ENCODE measurements at regions not wholly inside any gene's neighbourhood (a gene's known extent, or its start where the extent isn't known, plus 50 kb on each side); places are given as distances from the start of the nearest gene placed in this dataset.
"Not testable (repeated sequence)": the region's sequence is repeated elsewhere in the genome, so short reads cannot be mapped to it uniquely, and the experiment has no call there.

DNA sequence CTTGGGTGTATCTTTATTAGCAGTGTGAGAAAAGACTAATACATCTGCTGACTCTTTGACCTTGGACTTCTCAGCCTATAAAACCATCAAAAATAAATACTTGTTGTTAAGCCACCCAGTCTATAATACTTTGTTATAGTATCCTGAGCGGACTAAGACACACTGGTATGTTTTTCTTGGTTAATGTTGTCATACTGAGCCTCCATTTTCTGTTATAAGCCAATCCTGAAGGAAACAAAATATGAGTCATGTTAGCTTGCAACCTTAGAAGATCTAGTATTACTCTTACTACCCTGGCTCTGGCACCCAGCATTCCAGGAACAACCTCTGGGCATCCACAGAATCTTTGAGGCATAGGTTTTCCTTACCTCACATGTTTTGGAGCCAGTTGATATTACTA, 307.2 kb downstream of the FRK start:
- no peak for DNase-seq (ENCODE audit: low read depth)
- TF ChIP-seq POLR2A (IDR thresholded peaks at IDR 0.05; ENCODE audit: extremely low read depth, insufficient read length) (no peak), MAX (IDR thresholded peaks at IDR 0.05; ENCODE audit: low read depth, low read length) (no peak), MYC (IDR thresholded peaks at IDR 0.05; ENCODE audit: low read depth, low read length) (no peak), CTCF (IDR thresholded peaks at IDR 0.05; ENCODE audit: low read depth, low read length) (no peak)
- no peak overlapping the region for H3K4me3 ChIP-seq (ENCODE audit: low read depth, low read length)

DNA sequence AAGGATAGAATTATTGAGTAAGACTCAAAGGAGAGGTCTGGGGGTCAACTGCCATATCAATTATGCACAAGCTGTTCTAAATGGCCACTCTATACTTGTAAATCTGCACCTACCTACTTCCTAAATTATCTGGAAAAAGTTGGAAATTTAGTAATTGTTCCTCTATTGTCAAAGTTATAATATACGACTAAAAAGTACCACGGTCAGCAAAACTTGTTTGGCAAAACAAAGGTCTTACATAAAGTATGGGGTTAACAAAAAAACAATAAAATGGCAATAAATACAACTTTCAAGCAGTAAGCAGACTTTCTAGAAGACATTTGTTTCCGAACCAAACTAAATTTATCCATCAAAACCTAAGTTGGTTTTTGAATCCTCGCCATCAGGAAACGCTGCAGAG, 309.7 kb downstream of the FRK start:
- TF ChIP-seq MYC (IDR thresholded peaks at IDR 0.05; ENCODE audit: low read depth, low read length) (no peak), MAX (IDR thresholded peaks at IDR 0.05; ENCODE audit: low read depth, low read length) (no peak), CTCF (IDR thresholded peaks at IDR 0.05; ENCODE audit: low read depth, low read length) (no peak), POLR2A (IDR thresholded peaks at IDR 0.05; ENCODE audit: extremely low read depth, insufficient read length) (no peak)
- no peak for DNase-seq (ENCODE audit: low read depth)
- no peak overlapping the region for H3K4me3 ChIP-seq (ENCODE audit: low read depth, low read length)

DNA sequence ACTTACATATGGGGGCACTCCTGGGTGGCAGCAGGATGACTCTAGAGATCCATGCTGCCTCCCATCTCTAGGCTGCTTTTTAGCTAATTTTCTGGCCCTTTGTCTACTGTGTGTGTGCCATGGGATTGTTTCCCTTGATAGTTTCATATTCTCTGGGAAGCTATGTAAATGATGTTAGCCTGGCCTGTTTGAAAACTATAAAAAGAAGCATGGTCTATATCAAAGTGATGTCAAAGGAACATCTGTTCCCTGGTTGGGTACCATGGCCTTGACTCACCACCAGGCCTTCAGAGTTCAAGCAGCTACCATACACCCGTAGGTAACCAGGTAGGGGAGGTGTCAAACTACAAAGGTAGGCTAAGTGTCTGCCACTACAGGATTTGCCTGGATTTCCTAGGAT, 310.4 kb downstream of the FRK start:
- H3K4me3 ChIP-seq (ENCODE audit: low read depth, low read length) = no peak overlapping the region
- no peak for DNase-seq (ENCODE audit: low read depth)
- no peak for TF ChIP-seq MAX (IDR thresholded peaks at IDR 0.05; ENCODE audit: low read depth, low read length)
- TF ChIP-seq POLR2A (IDR thresholded peaks at IDR 0.05; ENCODE audit: extremely low read depth, insufficient read length) = no peak
- TF ChIP-seq CTCF (IDR thresholded peaks at IDR 0.05; ENCODE audit: low read depth, low read length) = no peak
- TF ChIP-seq MYC (IDR thresholded peaks at IDR 0.05; ENCODE audit: low read depth, low read length) = no peak

DNA sequence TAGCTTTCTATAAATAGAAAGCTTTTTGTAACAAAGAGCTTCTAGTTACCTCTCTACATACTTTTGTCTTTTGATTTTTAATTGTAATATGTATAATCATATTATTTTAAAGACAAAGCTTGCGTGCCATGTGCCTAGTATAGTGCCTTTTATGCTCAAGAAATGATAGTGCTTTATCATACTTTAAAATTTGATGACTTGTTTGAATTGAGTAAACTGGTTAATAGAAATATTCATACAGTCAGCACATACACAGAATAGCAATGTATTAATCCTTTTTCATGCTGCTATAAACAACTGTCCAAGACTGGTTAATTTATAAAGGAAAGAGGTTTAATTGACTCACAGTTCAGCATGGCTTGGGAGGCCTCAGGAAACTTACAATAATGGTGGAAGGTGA, 313.0 kb downstream of the FRK start:
- TF ChIP-seq MYC (IDR thresholded peaks at IDR 0.05; ENCODE audit: low read depth, low read length) (no peak), CTCF (IDR thresholded peaks at IDR 0.05; ENCODE audit: low read depth, low read length) (no peak), MAX (IDR thresholded peaks at IDR 0.05; ENCODE audit: low read depth, low read length) (no peak), POLR2A (IDR thresholded peaks at IDR 0.05; ENCODE audit: extremely low read depth, insufficient read length) (no peak)
- no peak overlapping the region for H3K4me3 ChIP-seq (ENCODE audit: low read depth, low read length)
- DNase-seq (ENCODE audit: low read depth) = no peak

DNA sequence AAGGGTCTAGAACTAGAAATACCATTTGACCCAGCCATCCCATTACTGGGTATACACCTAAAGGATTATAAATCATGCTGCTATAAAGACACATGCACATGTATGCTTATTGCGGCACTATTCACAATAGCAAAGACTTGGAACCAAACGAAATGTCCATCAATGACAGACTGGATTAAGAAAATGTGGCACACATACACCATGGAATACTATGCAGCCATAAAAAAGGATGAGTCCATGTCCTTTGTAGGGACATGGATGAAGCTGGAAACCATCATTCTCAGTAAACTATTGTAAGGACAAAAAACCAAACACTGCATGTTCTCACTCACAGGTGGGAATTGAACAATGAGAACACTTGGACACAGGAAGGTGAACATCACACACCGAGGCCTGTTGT, 314.1 kb downstream of the FRK start:
- DNase-seq (ENCODE audit: low read depth); H3K4me3 ChIP-seq (ENCODE audit: low read depth, low read length): not testable (repeated sequence)

DNA sequence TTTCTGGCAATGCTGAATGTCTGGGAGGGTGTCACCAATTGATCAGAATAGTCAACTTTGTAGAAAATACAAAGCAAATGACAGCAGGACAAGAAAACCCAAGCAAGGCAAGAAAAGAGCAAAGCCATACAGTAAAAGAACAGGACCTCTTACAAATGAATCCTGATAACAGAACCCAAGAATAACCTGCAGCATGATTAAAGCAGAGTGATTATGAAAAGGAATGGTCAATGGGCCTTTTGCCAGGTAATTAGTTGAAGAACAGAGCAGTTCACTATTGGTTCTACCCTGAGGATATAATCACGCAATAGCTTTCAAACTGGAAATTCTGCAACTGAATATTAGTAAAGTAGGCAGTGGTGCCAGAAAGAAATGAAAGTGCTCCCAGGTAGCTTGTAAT, 319.8 kb downstream of the FRK start:
- H3K4me3 ChIP-seq (ENCODE audit: low read depth, low read length) = no peak overlapping the region
- no peak for TF ChIP-seq MYC (IDR thresholded peaks at IDR 0.05; ENCODE audit: low read depth, low read length)
- TF ChIP-seq CTCF (IDR thresholded peaks at IDR 0.05; ENCODE audit: low read depth, low read length) = no peak
- no peak for TF ChIP-seq MAX (IDR thresholded peaks at IDR 0.05; ENCODE audit: low read depth, low read length)
- no peak for TF ChIP-seq POLR2A (IDR thresholded peaks at IDR 0.05; ENCODE audit: extremely low read depth, insufficient read length)
- DNase-seq (ENCODE audit: low read depth) = no peak

Measured in NB4 (cell line).